ENCODE measurements at regions not wholly inside any gene's neighbourhood (a gene's known extent, or its start where the extent isn't known, plus 50 kb on each side); places are given as distances from the start of the nearest gene placed in this dataset.

DNA sequence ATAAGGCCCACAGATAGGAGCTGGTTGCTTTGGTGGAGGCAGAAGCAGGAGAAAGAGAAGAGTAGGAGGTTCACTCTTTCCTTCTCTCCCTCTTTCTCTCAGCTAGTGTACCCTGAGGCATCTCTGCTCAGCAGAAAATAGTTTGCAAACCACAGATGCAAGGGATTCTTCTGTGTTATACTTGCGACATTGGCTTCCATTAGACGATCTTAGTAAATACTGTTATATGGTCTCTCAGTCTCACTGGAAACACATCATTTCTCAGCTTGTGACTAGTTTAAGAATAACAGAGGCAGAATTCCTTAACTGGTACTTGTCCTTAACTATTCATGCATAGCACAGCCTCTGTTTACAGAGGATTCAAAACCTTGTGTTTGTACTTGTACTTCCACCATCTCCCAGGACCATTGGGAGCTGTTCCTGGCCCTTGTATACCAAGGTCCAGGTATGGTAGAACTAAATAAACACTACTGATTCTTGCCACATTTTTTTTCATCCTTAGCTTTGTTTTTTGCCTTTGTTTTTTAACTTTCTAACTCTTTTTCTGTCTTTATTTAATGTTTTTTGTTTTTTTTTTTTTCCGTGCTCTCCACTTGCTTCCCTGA, 218.2 kb downstream of the OTOR start:
- Histone ChIP-seq H3K27ac (no peak overlapping the region), H3K79me2 (no peaks in the 10 kb centered on the region), H3K9me3 (ENCODE audit: control insufficient read depth, low read length) (no peaks in the 10 kb centered on the region), H3K4me2 (ENCODE audit: low read length) (no peak overlapping the region), H3K9ac (no peak overlapping the region), H3K4me3 (ENCODE audit: low read depth, low read length) (no peak overlapping the region), H3K4me1 (no peaks in the 10 kb centered on the region), H3K27me3 (ENCODE audit: control insufficient read depth, insufficient read depth, low read length) (no peaks in the 10 kb centered on the region), H3K36me3 (ENCODE audit: control insufficient read depth, insufficient read depth, low read length) (no peaks in the 10 kb centered on the region), H2AFZ (no peak overlapping the region)
- TF ChIP-seq, protein P1, sequence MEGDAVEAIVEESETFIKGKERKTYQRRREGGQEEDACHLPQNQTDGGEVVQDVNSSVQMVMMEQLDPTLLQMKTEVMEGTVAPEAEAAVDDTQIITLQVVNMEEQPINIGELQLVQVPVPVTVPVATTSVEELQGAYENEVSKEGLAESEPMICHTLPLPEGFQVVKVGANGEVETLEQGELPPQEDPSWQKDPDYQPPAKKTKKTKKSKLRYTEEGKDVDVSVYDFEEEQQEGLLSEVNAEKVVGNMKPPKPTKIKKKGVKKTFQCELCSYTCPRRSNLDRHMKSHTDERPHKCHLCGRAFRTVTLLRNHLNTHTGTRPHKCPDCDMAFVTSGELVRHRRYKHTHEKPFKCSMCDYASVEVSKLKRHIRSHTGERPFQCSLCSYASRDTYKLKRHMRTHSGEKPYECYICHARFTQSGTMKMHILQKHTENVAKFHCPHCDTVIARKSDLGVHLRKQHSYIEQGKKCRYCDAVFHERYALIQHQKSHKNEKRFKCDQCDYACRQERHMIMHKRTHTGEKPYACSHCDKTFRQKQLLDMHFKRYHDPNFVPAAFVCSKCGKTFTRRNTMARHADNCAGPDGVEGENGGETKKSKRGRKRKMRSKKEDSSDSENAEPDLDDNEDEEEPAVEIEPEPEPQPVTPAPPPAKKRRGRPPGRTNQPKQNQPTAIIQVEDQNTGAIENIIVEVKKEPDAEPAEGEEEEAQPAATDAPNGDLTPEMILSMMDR (IDR thresholded peaks at IDR 0.05), result no peak

DNA sequence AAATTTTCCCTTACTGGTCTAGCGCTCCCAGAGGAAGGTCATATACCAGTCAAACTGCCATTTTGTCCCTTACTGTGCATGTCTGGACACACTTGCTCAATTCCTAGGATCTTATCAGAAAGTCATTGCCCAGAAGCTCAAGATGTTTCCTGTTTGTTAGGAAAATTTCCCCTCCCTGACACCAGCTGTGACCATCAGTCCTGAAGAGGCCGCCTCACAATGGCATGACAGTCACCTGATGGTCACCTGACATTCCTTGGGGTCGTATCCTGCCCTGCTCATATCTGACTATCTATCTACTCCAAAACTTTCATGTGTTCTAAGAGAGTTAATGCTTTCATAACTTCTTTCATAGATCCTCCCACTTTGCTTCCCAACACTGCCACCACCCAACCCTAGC, 219.9 kb downstream of the OTOR start:
- H3K4me2 ChIP-seq (ENCODE audit: low read length), result no peak overlapping the region
- no peak overlapping the region for H3K9ac ChIP-seq

DNA sequence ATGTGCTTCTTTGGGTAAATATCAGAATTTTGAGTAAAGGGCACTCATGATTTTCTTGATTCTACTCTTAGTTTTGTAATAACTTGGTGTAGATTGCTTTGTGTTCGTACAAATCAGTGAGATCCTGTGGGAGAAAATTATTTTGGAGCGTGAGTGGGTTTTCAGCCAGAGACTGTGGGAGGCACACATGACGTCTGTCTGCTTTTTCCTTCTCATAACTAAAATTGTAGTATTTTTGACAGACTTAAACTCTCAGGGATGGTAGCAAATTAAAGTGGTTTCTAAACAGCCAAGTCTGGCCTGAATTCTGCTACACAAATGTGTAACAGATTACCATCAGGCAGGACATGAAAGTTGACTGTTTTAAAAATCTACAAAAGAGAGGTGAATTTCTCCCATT, 222.6 kb downstream of the OTOR start:
- Histone ChIP-seq H3K4me1 (no peaks in the 10 kb centered on the region), H3K27ac (no peak overlapping the region), H3K9me3 (ENCODE audit: control insufficient read depth, low read length) (no peaks in the 10 kb centered on the region), H3K9ac (no peak overlapping the region), H3K79me2 (no peaks in the 10 kb centered on the region), H3K27me3 (ENCODE audit: control insufficient read depth, insufficient read depth, low read length) (no peaks in the 10 kb centered on the region), H3K36me3 (ENCODE audit: control insufficient read depth, insufficient read depth, low read length) (no peaks in the 10 kb centered on the region), H3K4me3 (ENCODE audit: low read depth, low read length) (no peak overlapping the region), H2AFZ (no peak overlapping the region), H3K4me2 (ENCODE audit: low read length) (no peak overlapping the region)
- TF ChIP-seq, protein P1 (IDR thresholded peaks at IDR 0.05), result no peak

More for the DNA sequence above, 219.9 kb downstream of the OTOR start:
- Histone ChIP-seq H3K27me3 (ENCODE audit: control insufficient read depth, insufficient read depth, low read length) (no peaks in the 10 kb centered on the region), H3K4me3 (ENCODE audit: low read depth, low read length) (no peak overlapping the region), H3K79me2 (no peaks in the 10 kb centered on the region), H2AFZ (no peak overlapping the region), H3K4me1 (no peaks in the 10 kb centered on the region), H3K9me3 (ENCODE audit: control insufficient read depth, low read length) (no peaks in the 10 kb centered on the region), H3K27ac (no peak overlapping the region), H3K36me3 (ENCODE audit: control insufficient read depth, insufficient read depth, low read length) (no peaks in the 10 kb centered on the region)
- TF ChIP-seq, protein P1 (IDR thresholded peaks at IDR 0.05), result no peak

DNA sequence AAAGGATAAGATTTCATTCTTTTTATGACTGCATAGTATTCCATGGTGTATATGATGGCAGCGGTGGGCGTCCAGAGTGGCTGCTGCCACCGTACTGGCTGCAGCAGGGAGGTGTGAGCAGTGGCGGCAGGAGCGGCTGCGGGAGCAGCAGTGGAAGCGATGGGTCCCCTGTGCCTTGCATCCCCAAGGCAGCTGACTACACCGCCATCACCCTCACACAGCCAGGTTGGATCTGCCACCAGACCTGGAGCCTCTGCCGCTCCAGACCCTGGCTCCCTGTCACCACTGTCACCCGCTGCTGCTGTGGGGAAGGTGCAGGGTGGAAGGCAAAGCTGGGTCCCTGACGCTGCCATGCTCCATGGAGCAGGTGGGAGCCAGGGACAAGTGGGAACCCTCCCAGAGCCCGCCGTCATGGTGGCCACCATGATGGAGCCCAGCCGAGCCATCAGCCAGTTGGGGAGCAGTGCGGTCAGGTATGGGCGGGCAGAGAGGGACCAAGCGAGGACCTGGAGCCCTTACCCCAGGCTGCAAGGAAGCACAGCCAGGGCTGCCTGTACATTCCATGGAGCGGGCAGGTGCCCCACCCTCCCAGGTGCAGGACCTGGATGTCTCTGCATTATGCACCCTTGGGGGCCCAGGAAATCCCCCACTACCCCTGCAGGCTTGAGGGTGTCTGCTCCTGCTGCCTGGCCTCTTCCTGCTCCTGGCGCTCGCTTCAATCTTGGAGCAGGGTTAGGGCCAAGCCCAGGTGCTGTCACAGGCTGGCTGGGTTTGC, 226.1 kb downstream of the OTOR start:
- Histone ChIP-seq H3K4me3 (ENCODE audit: low read depth, low read length) (no peak overlapping the region), H3K4me1 (no peaks in the 10 kb centered on the region), H3K9ac (no peak overlapping the region), H3K36me3 (ENCODE audit: control insufficient read depth, insufficient read depth, low read length) (no peaks in the 10 kb centered on the region), H3K4me2 (ENCODE audit: low read length) (no peak overlapping the region), H3K79me2 (no peaks in the 10 kb centered on the region), H3K27ac (no peak overlapping the region), H3K27me3 (ENCODE audit: control insufficient read depth, insufficient read depth, low read length) (no peaks in the 10 kb centered on the region), H2AFZ (no peak overlapping the region), H3K9me3 (ENCODE audit: control insufficient read depth, low read length) (no peaks in the 10 kb centered on the region)
- TF ChIP-seq, protein P1 (IDR thresholded peaks at IDR 0.05), result no peak

DNA sequence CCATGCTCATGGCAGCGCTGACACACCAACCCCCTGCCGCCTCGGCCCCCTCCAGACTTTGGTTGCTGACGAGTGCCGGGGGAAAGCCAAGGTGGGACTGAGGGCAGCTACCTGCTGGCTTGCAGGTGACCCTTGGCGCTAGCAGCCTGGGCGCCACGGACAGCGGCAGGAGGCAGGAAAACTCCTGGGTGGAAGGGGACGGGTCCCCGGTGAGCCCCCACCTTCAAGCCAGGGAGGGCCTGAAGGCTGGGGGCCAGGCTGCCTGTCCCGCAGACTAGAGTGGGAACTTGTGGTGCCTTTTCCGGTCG, 226.7 kb downstream of the OTOR start:
- no peaks in the 10 kb centered on the region for H3K79me2 ChIP-seq
- no peaks in the 10 kb centered on the region for H3K36me3 ChIP-seq (ENCODE audit: control insufficient read depth, insufficient read depth, low read length)
- no peak overlapping the region for H3K27ac ChIP-seq
- H2AFZ ChIP-seq, result no peak overlapping the region
- no peak overlapping the region for H3K4me3 ChIP-seq (ENCODE audit: low read depth, low read length)
- H3K9ac ChIP-seq, result no peak overlapping the region
- no peaks in the 10 kb centered on the region for H3K27me3 ChIP-seq (ENCODE audit: control insufficient read depth, insufficient read depth, low read length)
- H3K4me1 ChIP-seq, result no peaks in the 10 kb centered on the region
- no peaks in the 10 kb centered on the region for H3K9me3 ChIP-seq (ENCODE audit: control insufficient read depth, low read length)
- no peak overlapping the region for H3K4me2 ChIP-seq (ENCODE audit: low read length)
- TF ChIP-seq, protein P1 (IDR thresholded peaks at IDR 0.05), result no peak

Data from parathyroid adenoma (tissue), 2 donors.